NCI-H2107 (cell line): ENCODE measurements at regions not wholly inside any gene's neighbourhood (a gene's known extent, or its start where the extent isn't known, plus 50 kb on each side); places are given as distances from the start of the nearest gene placed in this dataset.

Source experiments
- DNase-seq: peaks from one replicate; lab custom pipeline; 2025; lab: John Stamatoyannopoulos, UW

DNA sequence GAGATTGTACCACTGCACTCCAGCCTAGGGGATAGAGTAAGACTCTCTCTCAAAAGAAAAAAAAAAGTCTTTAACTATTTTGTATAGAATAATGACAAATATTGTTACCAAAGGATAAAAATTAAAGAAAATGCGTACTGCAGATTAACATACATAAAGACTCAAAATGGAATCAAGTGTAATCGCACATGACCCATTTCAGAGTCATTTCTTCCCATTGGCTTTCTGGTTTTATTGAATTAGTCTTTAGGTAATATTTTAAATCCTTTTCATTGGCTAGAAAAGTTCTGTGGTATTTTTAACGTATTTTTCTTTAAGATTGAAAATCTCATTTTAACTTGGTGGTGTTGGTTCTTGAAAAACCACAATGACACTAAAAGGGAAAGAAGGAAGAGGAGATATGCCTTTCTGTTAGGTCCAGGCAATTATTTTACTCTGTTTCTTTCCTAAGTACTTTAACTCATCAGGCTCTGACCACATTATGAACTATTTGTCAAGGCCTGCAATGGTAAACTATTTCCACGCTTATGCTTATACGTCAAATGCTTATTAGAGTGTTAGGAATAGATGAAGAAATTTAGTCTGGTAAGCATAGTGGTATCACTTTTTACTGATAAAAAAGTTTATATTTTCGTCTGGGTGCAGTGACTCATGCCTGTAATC, 52.3 kb downstream of the PLEKHG1 start:
- DNase-seq = no peak

DNA sequence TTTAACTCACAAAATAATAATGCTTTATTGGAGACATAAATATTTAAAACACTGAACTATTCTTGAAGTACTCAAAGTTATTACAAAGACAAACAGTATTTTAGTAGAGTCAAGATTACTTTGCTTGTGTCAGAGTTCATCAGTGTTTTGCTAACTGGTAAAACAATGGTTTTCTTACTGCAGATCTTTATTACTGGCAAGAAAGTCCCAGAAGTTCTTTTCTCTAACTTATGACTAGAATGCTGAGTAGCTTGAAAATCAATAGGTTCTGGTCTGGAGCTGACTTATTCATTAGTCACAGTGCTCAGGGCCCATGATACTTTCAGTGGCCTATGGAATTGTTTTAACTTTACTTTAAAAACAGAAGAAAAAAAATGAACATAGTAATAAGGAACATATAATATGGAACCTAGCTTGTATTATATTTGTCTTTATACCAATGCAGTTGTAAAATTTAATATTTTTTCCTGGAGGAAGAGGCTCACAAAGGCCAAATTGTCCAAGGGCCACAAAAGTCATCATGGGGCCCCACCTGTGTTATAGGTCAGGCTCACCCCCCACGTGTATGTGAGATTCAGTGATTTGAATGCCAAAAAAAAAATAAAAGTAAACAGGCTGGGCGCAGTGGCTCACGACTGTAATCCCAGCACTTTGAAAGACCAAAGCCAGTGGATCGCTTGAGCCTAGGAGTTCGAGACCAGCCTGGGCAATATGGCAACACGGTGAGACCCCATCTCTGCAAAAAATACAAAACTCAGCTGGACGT, 53.3 kb downstream of the PLEKHG1 start:
- DNase-seq = no peak

DNA sequence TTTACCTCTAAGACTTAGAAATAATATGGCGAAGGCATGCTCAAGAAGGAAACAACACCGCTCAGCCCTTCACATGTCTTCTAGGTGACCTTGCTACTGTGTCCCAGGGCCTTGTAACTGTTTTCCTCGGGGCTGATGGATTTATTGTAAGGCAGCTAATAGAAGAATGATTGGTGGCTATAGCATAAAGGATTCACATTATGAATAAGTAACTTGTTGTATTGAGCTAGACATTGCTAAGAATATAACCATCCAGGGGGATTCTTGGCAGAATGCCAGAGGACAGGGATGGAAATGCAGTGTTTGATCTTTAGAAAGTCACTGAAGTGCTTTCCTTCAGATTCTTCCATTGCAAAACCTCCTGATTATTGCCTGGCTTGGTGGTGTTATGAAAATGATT, 54.9 kb downstream of the PLEKHG1 start:
- no peak for DNase-seq

DNA sequence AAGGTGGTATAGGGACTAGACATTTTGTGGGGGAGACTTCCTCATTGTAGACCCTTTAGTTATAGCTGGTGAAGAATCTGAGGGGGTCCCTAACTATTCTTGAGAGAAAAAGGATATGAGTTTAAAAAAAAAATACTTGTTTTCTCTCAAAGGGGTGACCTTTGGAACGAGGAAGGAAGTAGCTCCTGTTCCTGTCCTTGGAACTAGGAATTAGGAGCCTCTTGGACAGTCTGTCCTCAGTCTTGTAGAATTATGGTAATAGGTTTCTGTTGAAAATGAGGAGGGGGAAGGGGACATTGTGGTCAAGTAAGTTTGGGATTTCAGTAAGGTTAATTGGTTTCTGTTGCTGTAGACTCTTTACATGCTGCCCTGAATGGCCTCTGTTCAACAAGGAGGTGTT, 56.5 kb downstream of the PLEKHG1 start:
- DNase-seq = no peak

DNA sequence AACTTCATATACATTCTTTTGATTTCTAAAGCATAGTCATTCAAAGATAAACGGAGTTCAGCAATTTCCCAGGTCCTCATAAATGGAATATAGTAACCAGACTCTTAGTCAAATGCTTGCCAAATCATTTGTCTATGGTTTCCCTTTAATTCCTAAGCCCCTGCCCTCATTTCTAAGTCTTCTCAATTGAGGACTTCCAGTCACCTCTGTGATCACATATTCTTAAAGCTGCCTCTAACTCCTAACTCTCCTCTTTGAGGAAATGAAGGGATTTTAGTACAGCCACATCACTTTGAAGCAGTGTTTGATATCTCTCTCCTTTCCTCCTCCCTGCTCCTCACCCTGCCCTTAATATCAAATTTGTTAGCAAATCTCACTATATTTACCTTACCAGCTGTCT, 58.7 kb downstream of the PLEKHG1 start:
- DNase-seq = no peak

DNA sequence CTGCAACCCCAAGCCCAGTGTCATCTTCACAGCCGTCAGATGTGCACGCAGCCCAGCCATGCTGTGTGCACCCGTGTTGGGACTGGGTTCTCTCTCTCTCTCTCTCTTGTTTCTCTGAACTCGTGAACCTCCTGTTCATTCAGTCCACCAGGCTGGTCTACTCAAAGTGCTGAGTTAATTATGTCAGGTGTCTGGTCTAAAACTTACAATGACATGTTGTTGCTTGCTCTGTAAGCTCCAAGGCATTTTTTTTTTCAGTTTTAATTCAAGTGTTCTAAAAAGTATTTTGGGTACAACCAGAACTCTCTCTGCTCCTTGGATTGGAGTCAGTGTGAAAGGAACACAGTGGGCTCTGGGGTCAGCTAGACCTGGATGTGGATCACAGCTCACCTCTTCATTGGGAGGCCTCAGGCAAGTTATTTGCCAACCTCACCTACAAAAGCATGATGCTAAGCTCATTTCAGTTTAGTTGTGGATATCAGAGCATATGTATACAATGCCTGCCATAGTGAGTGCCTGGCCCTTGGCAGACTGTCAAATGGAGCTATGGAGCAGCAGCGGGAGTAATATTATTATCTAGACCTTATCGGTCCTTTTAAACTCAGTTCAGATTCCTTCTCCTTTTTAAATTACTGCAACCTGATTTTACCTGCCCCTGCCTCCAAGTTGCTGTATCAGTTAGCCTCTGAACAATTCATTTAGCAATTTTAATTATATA, 59.5 kb downstream of the PLEKHG1 start:
- DNase-seq = peak; percentile 8

DNA sequence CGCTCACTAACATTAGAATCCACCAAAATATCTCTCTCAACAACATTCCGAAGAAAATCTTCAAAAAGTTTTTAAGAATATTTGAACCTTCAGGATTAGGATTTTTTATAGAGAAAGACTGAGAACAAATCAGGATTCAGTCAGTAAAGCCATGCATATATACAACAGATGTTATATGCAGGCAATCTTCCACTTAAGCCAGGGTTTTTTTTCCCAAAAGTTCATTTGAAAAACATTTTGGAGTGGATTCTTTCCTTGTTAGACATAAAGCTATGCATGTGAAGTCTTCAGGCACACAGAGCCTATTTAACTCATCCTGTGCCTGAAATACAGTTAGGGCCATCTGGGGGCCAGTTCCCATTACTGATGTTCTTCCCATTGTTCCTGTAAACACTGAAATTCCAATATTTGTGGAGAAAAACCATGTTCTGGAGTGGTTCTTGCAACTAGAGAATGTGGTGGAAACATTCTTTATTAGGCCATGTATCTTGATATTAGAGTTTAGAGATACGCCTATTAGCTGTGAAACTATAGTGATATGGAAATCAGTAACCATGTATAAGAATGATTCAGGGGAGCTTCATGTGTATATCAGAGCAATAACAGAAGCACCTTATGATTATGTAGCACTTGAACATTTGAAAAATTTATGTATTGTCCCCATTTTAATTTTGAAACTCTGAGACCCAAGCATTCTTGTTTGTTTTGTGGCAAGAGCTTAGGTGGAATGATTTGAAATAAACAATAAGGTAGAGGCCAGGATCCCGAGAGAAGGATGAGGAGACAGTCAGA, 61.7 kb downstream of the PLEKHG1 start:
- no peak for DNase-seq

DNA sequence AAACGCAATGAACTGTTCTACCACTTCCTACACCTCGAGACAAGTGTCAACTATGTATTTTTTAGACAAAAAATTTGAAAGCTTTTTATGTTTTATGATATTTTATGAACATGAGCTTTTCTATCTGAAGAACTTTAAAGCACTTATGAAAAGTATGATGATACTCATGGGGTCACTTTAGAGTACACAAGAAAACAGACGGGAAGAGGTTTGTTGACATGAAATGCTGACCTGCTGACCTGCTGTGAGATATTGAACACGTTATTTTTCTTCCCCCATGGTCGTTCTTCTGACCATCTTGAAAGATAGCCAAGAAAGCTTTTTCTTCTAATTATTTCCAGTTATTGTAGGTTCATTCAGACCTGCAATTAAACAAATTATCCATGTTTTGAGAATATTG, 63.1 kb downstream of the PLEKHG1 start:
- no peak for DNase-seq

DNA sequence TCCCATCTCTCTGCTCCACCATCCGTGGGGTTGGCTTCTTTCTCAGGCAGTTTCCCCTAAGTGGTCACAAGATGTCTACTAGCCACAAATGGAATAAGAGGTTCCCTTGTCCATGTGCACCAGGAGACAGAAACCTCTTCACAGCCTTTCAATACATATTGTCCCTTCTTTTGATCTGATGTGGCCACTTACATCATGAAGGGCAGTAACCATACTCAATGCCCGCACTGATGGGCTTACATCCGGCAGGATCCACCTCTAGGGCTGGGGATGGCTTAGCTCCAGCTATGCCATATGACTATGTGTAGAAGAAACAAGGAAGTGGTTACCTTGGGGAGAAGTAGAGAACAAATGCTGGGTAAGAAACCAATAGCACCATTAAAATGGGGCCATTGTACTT, 64.4 kb downstream of the PLEKHG1 start:
- DNase-seq = no peak

DNA sequence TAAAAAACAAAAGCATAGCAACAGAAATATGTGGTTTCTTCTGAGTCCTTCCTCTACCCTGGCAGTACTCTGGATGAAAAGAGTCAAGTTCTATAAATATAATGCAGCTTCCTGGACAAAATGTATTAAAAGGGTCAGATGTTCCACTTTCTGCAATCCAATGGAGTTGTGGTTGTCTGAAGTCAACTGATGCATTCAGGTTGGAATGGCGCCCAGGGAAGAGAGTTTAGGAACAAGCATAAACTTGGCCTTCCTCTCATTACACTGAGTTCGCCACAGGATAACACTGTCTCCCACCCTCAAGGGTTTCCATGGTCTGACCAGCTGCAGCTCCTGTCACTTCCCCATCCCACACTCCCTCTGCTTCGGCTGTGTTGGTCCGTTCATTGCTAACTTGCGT, 66.4 kb downstream of the PLEKHG1 start:
- no peak for DNase-seq

DNA sequence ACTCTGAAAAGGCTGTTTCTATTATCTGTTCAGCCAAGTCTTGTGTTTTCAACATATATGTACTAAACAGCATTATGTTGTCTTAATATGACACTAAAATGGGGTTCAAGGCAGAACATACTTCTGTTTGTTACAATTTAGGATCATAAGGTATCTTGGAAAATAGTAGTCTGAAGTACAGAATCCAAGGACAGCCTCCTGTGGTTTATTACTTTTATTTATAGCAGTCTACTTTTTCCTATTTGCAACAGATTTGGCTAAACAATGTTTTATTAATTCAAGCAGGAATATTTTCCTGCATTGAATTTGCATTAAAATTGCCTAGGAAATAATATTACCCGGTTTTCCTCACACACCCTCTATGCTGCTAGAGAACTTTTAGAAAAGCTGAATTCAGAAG, 67.7 kb downstream of the PLEKHG1 start:
- no peak for DNase-seq

DNA sequence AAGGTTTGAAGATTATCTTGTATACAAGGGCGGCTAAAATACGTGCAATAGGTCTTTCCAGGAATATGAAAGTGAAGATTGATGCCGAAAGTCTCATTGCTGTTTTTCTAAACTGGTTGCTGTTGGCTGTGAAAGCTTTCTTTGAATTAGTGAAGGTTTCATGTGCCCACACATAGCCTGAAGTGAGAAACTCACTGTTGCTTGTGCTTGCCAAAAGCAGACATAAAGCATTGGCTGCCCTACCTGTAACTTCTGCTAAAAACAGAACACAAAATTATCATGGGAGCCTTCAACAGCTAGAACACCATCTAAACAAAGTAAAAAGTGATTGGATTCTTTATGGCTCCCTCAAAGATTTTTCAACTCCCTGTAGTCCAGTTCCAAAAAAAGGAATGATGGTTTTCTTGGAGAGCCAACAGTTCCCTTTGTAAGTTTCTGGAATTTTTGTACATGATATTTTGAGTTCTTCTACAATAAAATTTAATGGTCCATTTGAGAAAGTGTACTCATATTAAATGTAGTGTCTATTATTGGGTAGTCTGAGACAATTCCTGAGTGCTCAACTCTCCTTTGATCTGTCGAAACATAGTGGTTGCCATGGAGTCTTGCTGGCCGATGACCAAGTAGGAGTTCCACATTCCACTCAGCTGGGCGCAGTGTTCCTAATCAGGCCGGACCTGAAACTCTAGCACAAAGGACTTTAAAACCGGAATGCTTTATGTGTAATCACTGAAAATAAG, 68.5 kb downstream of the PLEKHG1 start:
- no peak for DNase-seq

DNA sequence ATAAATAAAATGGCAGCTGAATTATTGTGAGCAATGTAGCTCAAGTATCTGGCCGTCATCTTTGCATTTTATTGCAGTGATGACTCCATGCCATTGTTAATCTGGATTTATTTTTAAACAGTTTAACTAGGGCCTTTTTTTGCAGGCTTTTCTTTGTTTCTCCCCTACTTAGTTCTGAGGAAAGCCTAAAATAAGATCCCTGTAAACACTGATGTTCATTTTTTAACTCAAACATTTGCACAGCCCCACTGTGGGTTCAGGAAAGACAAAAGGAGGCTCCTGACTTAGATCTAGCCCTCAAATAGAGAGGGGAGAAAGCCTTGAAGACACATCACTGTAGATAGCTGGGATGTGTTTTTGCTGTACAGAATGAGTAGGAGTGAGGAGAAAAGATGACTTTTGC, 69.2 kb downstream of the PLEKHG1 start:
- DNase-seq = no peak

DNA sequence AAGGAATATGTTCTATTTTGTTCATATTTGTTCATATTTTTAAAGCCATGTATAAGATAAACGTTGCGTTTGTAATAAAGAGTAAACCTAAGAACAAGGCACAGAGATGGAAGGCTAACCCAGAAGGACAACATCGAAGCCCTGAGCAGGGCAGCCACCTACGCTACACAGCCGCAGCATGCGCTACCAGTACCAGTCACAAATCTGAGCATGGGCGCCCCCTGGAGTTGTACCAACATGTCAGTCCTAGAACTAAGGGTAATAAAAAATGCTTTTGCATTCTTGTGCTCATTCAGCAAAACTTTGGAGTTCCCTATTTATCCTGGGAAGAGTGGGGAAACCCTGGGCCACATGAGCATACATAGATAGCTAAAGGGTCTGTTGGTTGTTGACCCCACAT, 70.6 kb downstream of the PLEKHG1 start:
- no peak for DNase-seq

DNA sequence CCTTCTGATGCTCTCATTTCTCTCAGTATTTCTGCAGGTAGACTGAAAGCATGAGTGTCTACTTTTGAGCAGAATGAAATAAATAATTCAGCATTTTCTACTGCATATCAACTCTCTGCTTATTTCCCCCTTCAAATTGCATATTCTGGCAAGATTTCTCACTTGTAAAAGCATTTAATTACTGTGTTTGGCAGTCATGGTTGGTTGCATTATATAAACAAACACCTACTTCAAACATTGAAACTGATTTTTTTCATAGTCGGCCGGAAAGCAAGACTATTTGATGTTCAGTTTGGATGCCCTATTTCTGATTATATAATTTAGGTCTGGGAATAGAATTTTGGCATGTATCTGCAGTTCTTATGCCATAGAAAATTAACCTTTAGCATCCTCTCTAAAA, 73.1 kb downstream of the PLEKHG1 start:
- DNase-seq = no peak

DNA sequence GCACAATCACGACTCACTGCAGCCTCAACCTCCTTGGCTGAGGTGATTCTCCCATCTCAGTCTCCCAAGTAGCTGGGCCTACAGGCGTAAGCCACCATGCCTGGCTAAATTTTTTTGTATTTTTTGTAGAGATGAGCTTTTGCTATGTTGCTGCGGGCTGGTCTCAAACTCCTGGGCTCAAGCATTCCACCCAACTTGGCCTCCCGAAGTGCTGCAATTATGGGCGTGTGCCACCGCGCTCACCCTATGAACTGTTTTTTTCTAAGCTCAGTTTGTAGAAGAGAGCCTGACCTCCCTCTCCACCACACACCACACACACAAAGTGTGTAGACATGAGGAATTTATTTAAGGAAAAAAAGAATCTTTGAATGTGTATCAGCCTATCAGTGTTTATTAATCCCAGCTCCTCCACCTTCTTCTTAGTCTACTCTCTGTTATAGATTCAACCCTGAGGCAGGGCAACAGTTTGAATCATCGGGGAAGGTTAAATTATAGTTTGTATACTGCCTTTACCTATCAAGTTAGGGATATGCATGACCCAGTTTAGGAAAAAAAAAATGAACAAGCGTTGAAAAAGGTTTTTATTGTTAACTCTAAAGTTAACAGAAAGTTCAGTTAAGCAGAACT, 74.1 kb downstream of the PLEKHG1 start:
- no peak for DNase-seq

DNA sequence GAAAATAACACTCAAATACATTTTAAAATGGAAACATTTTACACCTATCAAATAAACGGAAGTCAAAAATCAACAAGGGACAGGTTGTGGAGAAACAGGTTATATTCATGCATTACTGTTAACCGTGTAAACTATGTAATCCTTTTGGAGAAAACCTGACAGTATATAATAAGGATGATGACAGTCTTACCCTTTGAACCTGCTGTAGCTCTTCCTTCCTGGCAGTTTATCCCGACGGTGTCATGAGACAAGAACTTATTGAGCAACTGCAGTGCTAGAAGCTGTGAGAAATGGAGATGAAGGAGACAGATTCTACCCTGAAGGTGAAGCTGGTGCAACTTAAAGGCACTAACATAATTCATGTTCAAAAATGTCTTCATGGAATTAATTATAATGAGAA, 76.7 kb downstream of the PLEKHG1 start:
- DNase-seq = no peak

DNA sequence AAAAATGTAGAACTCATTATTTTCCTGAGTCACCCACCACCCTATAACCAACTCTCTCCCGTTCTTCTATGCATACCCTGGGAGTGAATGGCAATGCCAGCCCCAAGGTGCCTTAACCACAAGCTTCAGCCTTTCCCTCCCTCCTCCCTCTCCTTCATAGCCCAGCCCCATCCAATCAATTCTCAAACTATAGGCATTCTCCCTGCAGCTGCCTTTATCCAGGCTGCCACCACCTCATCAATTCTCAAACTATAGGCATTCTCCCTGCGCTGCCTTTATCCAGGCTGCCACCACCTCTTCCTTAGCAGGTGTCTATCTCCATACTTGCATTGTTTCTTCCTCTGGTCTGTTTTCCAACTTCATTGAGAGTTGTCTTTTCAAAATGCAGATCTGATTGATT, 77.1 kb downstream of the PLEKHG1 start:
- DNase-seq = no peak

DNA sequence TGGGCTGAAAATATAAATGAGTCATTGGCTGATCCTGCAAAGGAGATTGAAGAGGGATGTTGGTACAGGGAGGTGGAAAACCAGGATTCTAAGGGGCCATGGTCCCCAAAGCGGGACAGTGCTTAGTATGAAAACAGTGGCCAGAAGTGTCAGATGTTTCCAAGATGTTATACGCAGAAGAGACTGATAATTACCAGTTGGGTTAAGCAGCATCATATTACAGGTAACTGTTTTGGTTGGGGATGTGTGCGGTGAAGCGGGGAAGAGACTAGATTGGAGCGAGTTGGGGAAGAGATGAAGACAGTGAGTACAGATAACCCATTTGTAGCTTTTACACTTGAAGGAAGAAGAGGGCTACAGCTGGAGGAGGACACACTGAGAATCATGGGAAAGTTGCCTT, 80.8 kb downstream of the PLEKHG1 start:
- no peak for DNase-seq

DNA sequence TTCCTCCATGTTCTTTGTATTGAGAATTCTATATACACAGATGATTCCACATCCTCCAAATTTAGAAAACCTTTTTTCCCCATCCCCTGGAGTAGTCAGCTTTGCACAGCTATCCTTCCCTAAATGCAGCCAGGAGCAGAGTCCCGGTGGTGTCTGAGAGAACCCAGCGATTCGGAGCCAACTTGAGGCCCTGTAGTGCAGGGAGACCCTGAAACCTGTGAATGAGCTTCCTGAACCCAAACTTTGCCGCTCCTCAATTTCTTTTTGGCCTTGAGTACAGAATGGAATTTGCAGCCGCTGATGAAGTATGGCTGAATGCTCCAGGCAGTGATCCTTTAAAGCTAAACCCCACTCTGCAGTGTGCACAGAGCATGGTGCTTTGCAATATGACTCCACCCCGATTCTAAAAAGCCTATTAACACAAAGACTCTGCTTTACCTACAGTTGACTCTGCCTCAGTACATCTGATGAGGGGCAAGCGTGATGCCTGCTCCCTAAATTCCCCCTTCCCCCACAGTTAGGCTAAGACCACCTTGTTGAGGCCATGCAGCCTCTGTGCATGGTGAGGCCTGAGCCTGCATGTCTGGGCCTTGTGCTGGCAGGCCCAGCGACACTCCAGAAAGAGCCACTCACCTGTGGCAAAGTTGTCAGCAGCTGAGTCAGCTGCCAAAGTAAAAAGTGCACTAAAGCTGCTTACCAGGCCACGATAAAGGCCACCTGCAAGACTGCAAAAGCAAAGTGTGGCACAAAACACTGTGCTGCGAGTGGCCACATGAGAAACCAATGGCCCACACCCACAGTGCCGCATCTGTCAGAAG, 82.1 kb downstream of the PLEKHG1 start:
- DNase-seq = no peak
